CD4-positive, CD25-positive, alpha-beta regulatory T cell (primary cell): ENCODE measurements at regions not wholly inside any gene's neighbourhood (a gene's known extent, or its start where the extent isn't known, plus 50 kb on each side); places are given as distances from the start of the nearest gene placed in this dataset.

Experiments used
- ATAC-seq, 2 donors: fragments of 150-1000 bp; cut with Tn5 transposase; one replicate each; pipeline ENCODE4 v1.10.0; 2021; ENCODE audit warnings: low read depth in 2 of 2, moderate number of reproducible peaks in 2 of 2, moderate library complexity in 1 of 2
- DNase-seq, 3 donors: peaks; one replicate each; pipeline versions ENCODE4 v3.0.0 to v3.0.0-alpha.2; 2012 to 2022; ENCODE audit warnings: mixed read lengths in 1 of 3
- H3K27ac ChIP-seq: one replicate; pipeline ENCODE4 v1.7.0; 2013; ENCODE audit warnings: mild to moderate bottlenecking, low read length; ENCODE audit not compliant: insufficient read depth, poor library complexity, severe bottlenecking
- H3K27me3 ChIP-seq: one replicate; pipeline ENCODE4 v1.7.0; 2013; ENCODE audit warnings: low read length; ENCODE audit not compliant: control insufficient read depth, insufficient read depth
- H3K36me3 ChIP-seq: one replicate; pipeline ENCODE4 v1.7.0; 2013; ENCODE audit warnings: mild to moderate bottlenecking, low read length, moderate library complexity; ENCODE audit not compliant: control insufficient read depth, insufficient read depth
- H3K4me1 ChIP-seq: 2 replicates; pipeline ENCODE4 v1.7.0; 2013; ENCODE audit warnings: mild to moderate bottlenecking, low read length; ENCODE audit not compliant: insufficient read depth, control insufficient read depth, poor library complexity, severe bottlenecking
- H3K4me3 ChIP-seq: one replicate; pipeline ENCODE4 v1.7.0; 2013; ENCODE audit warnings: low read depth, mild to moderate bottlenecking, low read length, moderate library complexity
- H3K9me3 ChIP-seq, 2 experiments: 1 replicate in 1 of 2; 2 replicates in 1 of 2; pipeline ENCODE4 v1.7.0; 2013; ENCODE audit warnings: low read length in 2 of 2, mild to moderate bottlenecking in 1 of 2, moderate library complexity in 1 of 2; ENCODE audit not compliant: control insufficient read depth in 2 of 2
- H3K27ac Mint-ChIP-seq, 3 donors: one replicate each; pipeline ENCODE4 v1.8.0; 2020 to 2022; ENCODE audit warnings: mild to moderate bottlenecking in 3 of 3, mixed read lengths in 3 of 3, moderate library complexity in 2 of 3
- H3K27me3 Mint-ChIP-seq: one replicate; pipeline ENCODE4 v1.8.0; 2022; ENCODE audit warnings: mild to moderate bottlenecking, mixed read lengths
- H3K36me3 Mint-ChIP-seq: one replicate; pipeline ENCODE4 v1.8.0; 2020; ENCODE audit warnings: mixed read lengths
- H3K4me1 Mint-ChIP-seq, 4 donors: one replicate each; pipeline ENCODE4 v1.8.0; 2020 to 2022; ENCODE audit warnings: mixed read lengths in 4 of 4, mild to moderate bottlenecking in 1 of 4
- H3K4me3 Mint-ChIP-seq, 4 donors: one replicate each; pipeline ENCODE4 v1.8.0; 2020 to 2022; ENCODE audit warnings: mild to moderate bottlenecking in 4 of 4, mixed read lengths in 4 of 4, moderate library complexity in 3 of 4
- H3K9me3 Mint-ChIP-seq, 7 donors: one replicate each; pipeline ENCODE4 v1.8.0; 2020 to 2022; ENCODE audit warnings: mixed read lengths in 7 of 7, mild to moderate bottlenecking in 3 of 7, moderate library complexity in 2 of 7

- Mint-ChIP-seq H3K4me1 (peaks cover 6 to 25% (median 11%) of the 10 kb centered on the region in 4 donors), H3K36me3 (no peaks in the 10 kb centered on the region), H3K9me3 (peaks cover 0 to 2% (median 0%) of the 10 kb centered on the region in 7 donors), H3K27ac (no peak overlapping the region), H3K4me3 (peak overlapping the region in 1 of 4 donors; percentile 5), H3K27me3 (peaks cover 16% of the 10 kb centered on the region)
- no peak for ATAC-seq
- DNase-seq, result no peak
- no peak overlapping the region for H3K27ac ChIP-seq
- no peaks in the 10 kb centered on the region for H3K36me3 ChIP-seq
- no peak overlapping the region for H3K4me3 ChIP-seq
- H3K9me3 ChIP-seq, result no peaks in the 10 kb centered on the region
- peaks cover 6% of the 10 kb centered on the region for H3K4me1 ChIP-seq
- H3K27me3 ChIP-seq, result no peaks in the 10 kb centered on the region
Observed at GRCh38 chr1:25103164-25103795, 129.0 kb downstream of the SYF2 start.

GRCh38 chr1:25100151-25100833 is 132.0 kb downstream of the SYF2 start:
- Histone ChIP-seq H3K9me3 (no peaks in the 10 kb centered on the region), H3K4me1 (peaks cover 15% of the 10 kb centered on the region), H3K27ac (no peak overlapping the region), H3K27me3 (no peaks in the 10 kb centered on the region), H3K36me3 (no peaks in the 10 kb centered on the region), H3K4me3 (no peak overlapping the region)
- no peak for DNase-seq
- peaks cover 9 to 35% (median 21%) of the 10 kb centered on the region in 4 donors for H3K4me1 Mint-ChIP-seq
- H3K4me3 Mint-ChIP-seq, result no peak overlapping the region
- H3K27me3 Mint-ChIP-seq, result peaks cover 10% of the 10 kb centered on the region
- peaks cover 0 to 1% (median 0%) of the 10 kb centered on the region in 7 donors for H3K9me3 Mint-ChIP-seq
- H3K36me3 Mint-ChIP-seq, result no peaks in the 10 kb centered on the region
- no peak overlapping the region for H3K27ac Mint-ChIP-seq
- ATAC-seq, result no peak

- H3K4me1 ChIP-seq, result peaks cover 16% of the 10 kb centered on the region
Observed at GRCh38 chr1:25099343-25099951, 132.9 kb downstream of the SYF2 start.

GRCh38 chr1:25098717-25099116 is 133.6 kb downstream of the SYF2 start:
- H3K27me3 Mint-ChIP-seq, result peaks cover 4% of the 10 kb centered on the region
- H3K9me3 Mint-ChIP-seq, result peaks cover 0 to 1% (median 0%) of the 10 kb centered on the region in 7 donors
- no peak for DNase-seq
- Histone ChIP-seq H3K9me3 (no peaks in the 10 kb centered on the region), H3K36me3 (no peaks in the 10 kb centered on the region), H3K27me3 (no peaks in the 10 kb centered on the region), H3K27ac (no peak overlapping the region), H3K4me3 (no peak overlapping the region), H3K4me1 (peaks cover 16% of the 10 kb centered on the region)
- ATAC-seq, result no peak
- peaks cover 9 to 42% (median 27%) of the 10 kb centered on the region in 4 donors for H3K4me1 Mint-ChIP-seq
- H3K4me3 Mint-ChIP-seq, result no peak overlapping the region
- H3K36me3 Mint-ChIP-seq, result no peaks in the 10 kb centered on the region
- H3K27ac Mint-ChIP-seq, result peak overlapping the region in 2 of 3 donors; percentile 53 to 72

More at GRCh38 chr1:25099343-25099951, 132.9 kb downstream of the SYF2 start:
- H3K27ac ChIP-seq, result no peak overlapping the region
- Mint-ChIP-seq H3K27me3 (peaks cover 4% of the 10 kb centered on the region), H3K27ac (peak overlapping the region in 2 of 3 donors; percentile 53 to 72), H3K4me1 (peaks cover 9 to 42% (median 27%) of the 10 kb centered on the region in 4 donors), H3K4me3 (no peak overlapping the region), H3K9me3 (peaks cover 0 to 1% (median 0%) of the 10 kb centered on the region in 7 donors), H3K36me3 (no peaks in the 10 kb centered on the region)
- no peaks in the 10 kb centered on the region for H3K36me3 ChIP-seq
- H3K27me3 ChIP-seq, result no peaks in the 10 kb centered on the region
- H3K9me3 ChIP-seq, result no peaks in the 10 kb centered on the region
- ATAC-seq (peak in 1 of 2 donors; percentile 20), DNase-seq (peak in 1 of 3 donors; percentile 39)
- H3K4me3 ChIP-seq, result no peak overlapping the region

- peaks cover under 1% of the 10 kb centered on the region for H3K27me3 Mint-ChIP-seq
- Histone ChIP-seq H3K27ac (no peak overlapping the region), H3K9me3 (no peaks in the 10 kb centered on the region), H3K4me1 (peaks cover 13% of the 10 kb centered on the region), H3K27me3 (no peaks in the 10 kb centered on the region), H3K4me3 (no peak overlapping the region), H3K36me3 (no peaks in the 10 kb centered on the region)
- H3K36me3 Mint-ChIP-seq, result no peaks in the 10 kb centered on the region
- H3K9me3 Mint-ChIP-seq, result peaks cover 0 to 1% (median 0%) of the 10 kb centered on the region in 7 donors
- DNase-seq (no peak), ATAC-seq (no peak)
- peak overlapping the region in 2 of 3 donors; percentile 16 to 59 for H3K27ac Mint-ChIP-seq
- no peak overlapping the region for H3K4me3 Mint-ChIP-seq
- peaks cover 9 to 39% (median 25%) of the 10 kb centered on the region in 4 donors for H3K4me1 Mint-ChIP-seq
Observed at GRCh38 chr1:25096307-25097150, 135.8 kb downstream of the SYF2 start.

GRCh38 chr1:25095635-25096200 is 136.6 kb downstream of the SYF2 start:
- no peak overlapping the region for H3K4me3 ChIP-seq
- no peaks in the 10 kb centered on the region for H3K27me3 ChIP-seq
- H3K27me3 Mint-ChIP-seq, result no peaks in the 10 kb centered on the region
- ATAC-seq (peak in 1 of 2 donors; percentile 43), DNase-seq (peak in 1 of 3 donors; percentile 47)
- peak overlapping the region in 2 of 3 donors; percentile 1 for H3K27ac Mint-ChIP-seq
- H3K4me1 Mint-ChIP-seq, result peaks cover 9 to 33% (median 22%) of the 10 kb centered on the region in 4 donors
- no peaks in the 10 kb centered on the region for H3K36me3 ChIP-seq
- H3K9me3 ChIP-seq, result no peaks in the 10 kb centered on the region
- H3K36me3 Mint-ChIP-seq, result no peaks in the 10 kb centered on the region
- peaks cover 9% of the 10 kb centered on the region for H3K4me1 ChIP-seq
- peak overlapping the region in 1 of 4 donors; percentile 0 for H3K4me3 Mint-ChIP-seq
- H3K27ac ChIP-seq, result no peak overlapping the region
- peaks cover 0 to 1% (median 0%) of the 10 kb centered on the region in 7 donors for H3K9me3 Mint-ChIP-seq

GRCh38 chr1:25094995-25095394 is 137.3 kb downstream of the SYF2 start:
- Mint-ChIP-seq H3K36me3 (no peaks in the 10 kb centered on the region), H3K27ac (peak overlapping the region in 2 of 3 donors; percentile 1 to 33), H3K9me3 (peaks cover 0 to 1% (median 0%) of the 10 kb centered on the region in 7 donors), H3K4me3 (peak overlapping the region in 2 of 4 donors; percentile 34 to 56), H3K27me3 (no peaks in the 10 kb centered on the region), H3K4me1 (peaks cover 9 to 33% (median 21%) of the 10 kb centered on the region in 4 donors)
- ATAC-seq, result no peak
- no peak overlapping the region for H3K27ac ChIP-seq
- no peaks in the 10 kb centered on the region for H3K36me3 ChIP-seq
- DNase-seq, result no peak
- peaks cover 9% of the 10 kb centered on the region for H3K4me1 ChIP-seq
- H3K27me3 ChIP-seq, result no peaks in the 10 kb centered on the region
- no peak overlapping the region for H3K4me3 ChIP-seq
- no peaks in the 10 kb centered on the region for H3K9me3 ChIP-seq
